ENCODE measurements at regions not wholly inside any gene's neighbourhood (a gene's known extent, or its start where the extent isn't known, plus 50 kb on each side); places are given as distances from the start of the nearest gene placed in this dataset.
"Not testable (repeated sequence)": the region's sequence is repeated elsewhere in the genome, so short reads cannot be mapped to it uniquely, and the experiment has no call there.

DNA sequence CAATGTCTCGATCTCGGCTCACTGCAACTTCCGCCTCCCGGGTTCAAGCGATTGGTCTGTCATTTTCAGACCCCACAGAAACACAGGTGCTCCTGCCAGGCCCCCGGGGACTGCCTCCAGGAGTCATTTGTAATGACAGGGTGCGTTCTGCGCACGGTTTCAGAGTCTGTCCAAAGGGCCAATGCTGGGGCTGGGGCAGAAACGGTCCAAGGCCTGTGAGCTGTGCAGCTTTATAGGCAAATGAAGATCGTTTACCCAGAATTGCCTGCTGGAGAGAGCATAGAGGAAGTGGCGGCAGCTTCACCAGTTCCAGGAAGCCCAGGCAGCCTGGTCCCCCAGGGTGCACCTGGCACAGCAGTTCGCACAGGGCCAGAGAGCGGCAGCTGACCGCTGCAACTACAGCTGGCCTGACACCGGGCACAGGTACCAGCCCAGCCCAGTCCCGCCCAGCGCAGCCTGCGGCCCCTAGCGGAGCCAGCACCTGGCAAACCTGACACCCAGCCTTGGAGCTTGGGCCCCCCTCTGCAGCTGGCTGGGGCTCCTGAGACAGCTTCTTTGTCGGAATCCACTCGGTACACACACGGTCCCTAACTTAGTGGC is 92.4 kb upstream of the METTL9 start:
- DNase-seq: peak; percentile 37 to 90
- intact Hi-C loops (cut with DNase I; ENCODE audit: low total_unique reads); H3K36me3 ChIP-seq; H3K9me3 ChIP-seq; H3K27me3 ChIP-seq: not testable (repeated sequence)
- WGBS, 5 donors: 34 to 64% (median 46%) methylated on average over 14 to 23 of the region's 23 CpGs
- Histone ChIP-seq H3K27ac (peak overlapping the region; percentile 62 to 90 (median 82)), H3K4me3 (peak overlapping the region in 3 of 4 donors; percentile 10 to 31 (median 20)), H3K4me1 (peaks cover 60 to 92% (median 74%) of the 10 kb centered on the region in 4 donors)
- TF ChIP-seq POLR2AphosphoS5 (IDR thresholded peaks at IDR 0.05): peak in 2 of 3 donors; percentile 49 to 73
- TF ChIP-seq, protein P1, sequence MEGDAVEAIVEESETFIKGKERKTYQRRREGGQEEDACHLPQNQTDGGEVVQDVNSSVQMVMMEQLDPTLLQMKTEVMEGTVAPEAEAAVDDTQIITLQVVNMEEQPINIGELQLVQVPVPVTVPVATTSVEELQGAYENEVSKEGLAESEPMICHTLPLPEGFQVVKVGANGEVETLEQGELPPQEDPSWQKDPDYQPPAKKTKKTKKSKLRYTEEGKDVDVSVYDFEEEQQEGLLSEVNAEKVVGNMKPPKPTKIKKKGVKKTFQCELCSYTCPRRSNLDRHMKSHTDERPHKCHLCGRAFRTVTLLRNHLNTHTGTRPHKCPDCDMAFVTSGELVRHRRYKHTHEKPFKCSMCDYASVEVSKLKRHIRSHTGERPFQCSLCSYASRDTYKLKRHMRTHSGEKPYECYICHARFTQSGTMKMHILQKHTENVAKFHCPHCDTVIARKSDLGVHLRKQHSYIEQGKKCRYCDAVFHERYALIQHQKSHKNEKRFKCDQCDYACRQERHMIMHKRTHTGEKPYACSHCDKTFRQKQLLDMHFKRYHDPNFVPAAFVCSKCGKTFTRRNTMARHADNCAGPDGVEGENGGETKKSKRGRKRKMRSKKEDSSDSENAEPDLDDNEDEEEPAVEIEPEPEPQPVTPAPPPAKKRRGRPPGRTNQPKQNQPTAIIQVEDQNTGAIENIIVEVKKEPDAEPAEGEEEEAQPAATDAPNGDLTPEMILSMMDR (IDR thresholded peaks at IDR 0.05): peak in 1 of 7 experiments; percentile 8

DNA sequence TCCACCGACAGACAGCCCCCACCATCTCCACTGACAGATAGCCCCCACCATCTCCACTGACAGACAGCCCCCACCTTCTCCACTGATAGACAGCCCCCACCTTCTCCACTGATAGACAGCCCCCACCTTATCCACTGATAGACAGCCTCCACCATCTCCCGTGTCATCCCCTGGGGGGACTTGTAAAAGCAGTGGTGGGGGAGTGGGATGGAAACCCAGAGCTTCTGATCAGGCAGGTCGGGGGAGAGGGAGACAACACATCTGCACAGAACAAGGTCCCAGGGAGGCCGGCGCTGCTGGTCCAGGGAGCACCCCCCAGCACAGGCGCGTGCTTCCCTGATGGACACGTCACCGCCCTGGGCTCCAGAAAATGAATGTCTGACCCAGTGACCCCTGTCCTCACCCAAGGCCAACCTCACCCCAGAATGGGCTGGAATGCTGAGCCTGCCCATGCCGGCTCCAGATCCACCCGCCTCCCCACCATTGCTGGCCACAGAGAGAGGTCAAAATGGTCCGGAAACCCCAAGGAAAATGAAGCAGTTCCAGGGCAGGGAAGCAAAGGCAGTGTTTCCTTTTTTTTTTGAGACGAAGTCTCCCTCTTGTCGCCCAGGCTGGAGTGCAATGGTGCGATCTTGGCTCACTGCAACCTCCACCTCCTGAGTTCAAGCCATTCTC is 91.6 kb upstream of the METTL9 start:
- H3K9me3 ChIP-seq; intact Hi-C loops (cut with DNase I; ENCODE audit: low total_unique reads); H3K27me3 ChIP-seq; H3K36me3 ChIP-seq: not testable (repeated sequence)
- Histone ChIP-seq H3K4me1 (peaks cover 68 to 96% (median 82%) of the 10 kb centered on the region in 4 donors), H3K27ac (peak overlapping the region; percentile 62 to 90 (median 82)), H3K4me3 (peak overlapping the region in 1 of 4 donors; percentile 20)
- peak in 1 of 2 donors; percentile 25 for DNase-seq
- WGBS, 5 donors: 80 to 90% (median 83%) methylated on average over 13 to 15 of the region's 15 CpGs

DNA sequence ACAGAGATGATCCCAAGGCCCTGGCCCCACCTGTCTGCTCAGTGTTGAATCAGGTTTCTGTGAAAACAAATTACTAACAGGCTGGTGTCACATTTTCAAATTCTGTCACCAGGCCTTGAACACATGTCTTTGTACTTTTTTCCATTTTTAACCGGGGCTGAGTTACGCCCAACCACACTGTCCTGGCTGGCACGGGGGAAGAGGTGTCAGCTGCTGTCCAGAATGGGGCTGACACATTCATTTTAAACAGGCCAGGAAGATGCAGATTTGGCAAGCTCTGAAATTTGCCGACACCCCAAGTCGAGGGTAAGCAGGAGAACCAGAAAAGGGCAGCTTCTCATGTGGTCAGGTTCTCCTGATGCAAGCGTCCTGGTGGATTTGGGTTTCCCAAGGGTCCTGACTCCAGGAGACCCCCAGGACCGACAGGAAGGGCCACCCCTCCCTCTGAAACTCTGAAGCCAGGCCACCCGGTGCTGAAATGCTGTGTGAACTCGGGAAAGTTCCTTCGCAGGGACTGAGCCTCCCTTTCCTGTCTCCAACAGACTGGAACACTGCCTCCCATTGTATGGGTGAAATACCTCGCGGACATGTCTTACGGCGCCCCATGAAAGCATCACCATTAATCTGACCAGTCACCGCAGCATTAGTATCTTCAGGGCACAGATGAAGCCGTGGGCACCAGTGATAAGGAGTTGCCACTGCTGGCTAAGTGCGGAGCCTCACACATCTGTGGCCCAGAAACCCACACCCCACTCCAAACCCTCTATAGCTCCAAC is 90.5 kb upstream of the METTL9 start:
- not testable (repeated sequence) for H3K36me3 ChIP-seq
- DNase-seq: peak in 1 of 2 donors; percentile 23

DNA sequence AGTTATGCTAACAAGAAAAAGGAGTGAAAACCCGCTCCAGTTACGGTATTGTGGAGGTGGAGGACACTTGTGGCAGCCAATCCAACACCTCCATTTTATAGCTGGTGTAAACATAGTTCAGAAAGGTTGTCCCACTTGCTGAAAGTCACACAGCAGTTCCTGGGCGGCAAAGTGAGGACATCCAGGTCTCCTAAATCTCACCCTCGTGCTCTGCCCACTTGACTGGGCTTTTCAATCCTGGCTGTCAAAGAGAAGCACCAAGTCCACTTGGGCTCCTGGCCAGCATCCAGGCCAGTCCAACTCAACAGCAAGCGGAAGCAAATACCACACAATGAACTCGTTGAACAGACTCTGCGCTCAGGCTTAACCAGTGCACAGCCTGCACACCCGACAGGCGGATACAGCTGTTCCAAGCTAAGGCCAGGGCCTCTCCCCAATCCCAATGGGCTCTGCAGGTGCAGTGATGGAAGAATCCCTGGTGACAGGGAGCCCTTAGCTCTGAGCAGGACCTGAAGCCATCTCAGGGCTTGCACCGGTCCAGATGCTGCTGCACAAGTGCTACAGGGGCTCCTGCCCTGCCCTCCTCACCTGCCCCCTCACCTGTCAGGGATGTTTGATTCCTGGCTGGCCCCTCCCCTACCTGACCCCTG is 89.8 kb upstream of the METTL9 start:
- intact Hi-C loops (cut with DNase I; ENCODE audit: low total_unique reads): not testable (repeated sequence)
- peak overlapping the region; percentile 17 to 90 (median 82) for H3K27ac ChIP-seq

More for the DNA sequence above, 90.5 kb upstream of the METTL9 start:
- intact Hi-C loops (cut with DNase I; ENCODE audit: low total_unique reads); H3K4me3 ChIP-seq; H3K9me3 ChIP-seq; H3K27me3 ChIP-seq: not testable (repeated sequence)
- Histone ChIP-seq H3K27ac (peak overlapping the region; percentile 6 to 90 (median 82)), H3K4me1 (peaks cover 79 to 96% (median 84%) of the 10 kb centered on the region in 4 donors)
- WGBS, 5 donors: 70 to 78% (median 77%) methylated on average over 12 to 17 of the region's 17 CpGs

DNA sequence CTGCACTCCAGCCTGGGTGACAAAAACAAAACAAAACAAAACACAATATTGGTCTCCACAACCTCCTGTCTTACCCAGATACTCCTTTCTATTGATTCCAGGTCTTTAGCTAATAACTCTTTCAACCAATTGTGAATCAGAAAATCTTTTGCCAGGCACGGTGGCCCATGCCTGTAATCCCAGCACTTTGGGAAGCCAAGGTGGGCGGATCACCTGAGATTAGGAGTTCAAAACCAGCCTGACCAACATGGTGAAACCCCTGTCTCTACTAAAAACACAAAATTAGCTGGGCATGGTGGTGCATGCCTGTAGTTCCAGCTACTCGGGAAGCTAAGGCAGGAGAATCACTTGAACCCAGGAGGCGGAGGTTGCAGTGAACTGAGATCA is 88.5 kb upstream of the METTL9 start:
- H3K4me3 ChIP-seq; H3K9me3 ChIP-seq; H3K36me3 ChIP-seq; intact Hi-C loops (cut with DNase I; ENCODE audit: low total_unique reads); DNase-seq; H3K27me3 ChIP-seq: not testable (repeated sequence)
- Histone ChIP-seq H3K4me1 (peaks cover 91 to 100% (median 95%) of the 10 kb centered on the region in 4 donors), H3K27ac (peak overlapping the region in 4 of 5 donors; percentile 74 to 90 (median 84))
- WGBS, 5 donors: 79 to 88% (median 82%) methylated on average over 4 of the region's 4 CpGs

More for the DNA sequence above, 89.8 kb upstream of the METTL9 start:
- H3K27me3 ChIP-seq, H3K9me3 ChIP-seq, H3K36me3 ChIP-seq: not testable (repeated sequence)
- peaks cover 86 to 98% (median 88%) of the 10 kb centered on the region in 4 donors for H3K4me1 ChIP-seq
- peak in 1 of 2 donors; percentile 3 for DNase-seq
- 45 to 65% (median 50%) methylated on average over 7 to 10 of the region's 10 CpGs for WGBS, 5 donors
- peak overlapping the region in 1 of 4 donors; percentile 6 for H3K4me3 ChIP-seq
